NCI-H1417 treated with DMSO at 0.1 percent for 48 hours (cell line): ENCODE measurements at regions not wholly inside any gene's neighbourhood (a gene's known extent, or its start where the extent isn't known, plus 50 kb on each side); places are given as distances from the start of the nearest gene placed in this dataset.
"Not testable (repeated sequence)": the region's sequence is repeated elsewhere in the genome, so short reads cannot be mapped to it uniquely, and the experiment has no call there.

Experiments used
- DNase-seq: peaks from one replicate; lab custom pipeline; 2025; lab: John Stamatoyannopoulos, UW

- no peak for DNase-seq
These were observed 364.3 kb upstream of the CDH10 start for GRCh38 chr5:25009063-25009462.

GRCh38 chr5:25006734-25007133, 362.0 kb upstream of the CDH10 start:
- peak; percentile 35 for DNase-seq

GRCh38 chr5:25006237-25006636, 361.5 kb upstream of the CDH10 start:
- no peak for DNase-seq

GRCh38 chr5:25005431-25005830, 360.7 kb upstream of the CDH10 start:
- DNase-seq = no peak

GRCh38 chr5:25002371-25002770, 357.6 kb upstream of the CDH10 start:
- no peak for DNase-seq

GRCh38 chr5:24999732-25000131, 355.0 kb upstream of the CDH10 start:
- no peak for DNase-seq

- DNase-seq = no peak
These were observed 353.9 kb upstream of the CDH10 start for GRCh38 chr5:24998641-24999040.

- no peak for DNase-seq
These were observed 341.5 kb upstream of the CDH10 start for GRCh38 chr5:24986326-24986725.

GRCh38 chr5:24978552-24978951, 333.8 kb upstream of the CDH10 start:
- not testable (repeated sequence) for DNase-seq

GRCh38 chr5:24963611-24964010, 318.8 kb upstream of the CDH10 start:
- DNase-seq = no peak

- DNase-seq = no peak
These were observed 278.6 kb upstream of the CDH10 start for GRCh38 chr5:24923400-24923799.

- no peak for DNase-seq
These were observed 273.9 kb upstream of the CDH10 start for GRCh38 chr5:24918676-24919075.

- no peak for DNase-seq
These were observed 272.1 kb upstream of the CDH10 start for GRCh38 chr5:24916863-24917262.

- peak; percentile 21 for DNase-seq
These were observed 264.4 kb upstream of the CDH10 start for GRCh38 chr5:24909210-24909609.

GRCh38 chr5:24906689-24907088, 261.9 kb upstream of the CDH10 start:
- no peak for DNase-seq

GRCh38 chr5:24904981-24905517, 260.3 kb upstream of the CDH10 start:
- DNase-seq = no peak

GRCh38 chr5:24899180-24899579, 254.4 kb upstream of the CDH10 start:
- no peak for DNase-seq

GRCh38 chr5:24864244-24864643, 219.5 kb upstream of the CDH10 start:
- no peak for DNase-seq

- DNase-seq = no peak
These were observed 217.3 kb upstream of the CDH10 start for GRCh38 chr5:24862117-24862516.

GRCh38 chr5:24855485-24855884, 210.7 kb upstream of the CDH10 start:
- no peak for DNase-seq

- DNase-seq = no peak
These were observed 210.1 kb upstream of the CDH10 start for GRCh38 chr5:24854850-24855249.

- no peak for DNase-seq
These were observed 209.6 kb upstream of the CDH10 start for GRCh38 chr5:24854350-24854749.

GRCh38 chr5:24850926-24851486, 206.2 kb upstream of the CDH10 start:
- no peak for DNase-seq

GRCh38 chr5:24849210-24849609, 204.4 kb upstream of the CDH10 start:
- no peak for DNase-seq
